H1 (cell line): ENCODE measurements at regions not wholly inside any gene's neighbourhood (a gene's known extent, or its start where the extent isn't known, plus 50 kb on each side); places are given as distances from the start of the nearest gene placed in this dataset.
A peak's percentile ranks its signal among the peaks of the same experiment; 100 is the strongest.

ENCODE experiments used
- CTCF ChIA-PET: fragments of 300-600 bp; sonication (Branson Sonifier 250); formaldehyde crosslinking; loops from one replicate; lab custom pipeline; 2021; ENCODE audit not compliant: partially characterized antibody; lab: Charles Lee
- POLR2A ChIA-PET: fragments of 300-600 bp; sonication (Branson Sonifier 250); formaldehyde crosslinking; loops from one replicate; lab custom pipeline; 2021; ENCODE audit warnings: inconsistent platforms; ENCODE audit not compliant: partially characterized antibody; lab: Charles Lee
- DNase-seq, 2 experiments: peaks; one replicate each; pipeline versions ENCODE4 v3.0.0 to v3.0.0-alpha.2; 2010 to 2022; ENCODE audit warnings: low spot score in 2 of 2, low read depth in 1 of 2, mixed read lengths in 1 of 2
- FAIRE-seq: peaks from 2 replicates; lab custom pipeline; 2011; peaks lifted over from hg19 to GRCh38; lab: Jason Lieb, UNC
- H2AFZ ChIP-seq: 2 replicates; pipeline ENCODE4 v1.8.1; 2012; ENCODE audit warnings: low read length, inconsistent platforms
- H2AK5ac ChIP-seq: 2 replicates; pipeline ENCODE4 v1.6.1; 2013; ENCODE audit warnings: low read depth, low read length
- H2BK120ac ChIP-seq: replicated peaks from 2 replicates; pipeline ENCODE3; 2013; ENCODE audit warnings: low read depth, low read length, inconsistent platforms
- H2BK12ac ChIP-seq: 2 replicates; pipeline ENCODE4 v1.6.1; 2013; ENCODE audit warnings: low read depth, low read length
- H2BK15ac ChIP-seq: 2 replicates; pipeline ENCODE4 v1.6.1; 2013; ENCODE audit warnings: low read length
- H2BK20ac ChIP-seq: 2 replicates; pipeline ENCODE4 v1.6.1; 2013; ENCODE audit warnings: low read length
- H2BK5ac ChIP-seq: 2 replicates; pipeline ENCODE4 v1.6.1; 2013; ENCODE audit warnings: low read depth, low read length
- H3K14ac ChIP-seq: 2 replicates; pipeline ENCODE4 v1.6.1; 2013; ENCODE audit warnings: inconsistent platforms; ENCODE audit not compliant: insufficient read length
- H3K18ac ChIP-seq: 2 replicates; pipeline ENCODE4 v1.6.1; 2013; ENCODE audit warnings: low read length; ENCODE audit errors: extremely low read depth
- H3K23ac ChIP-seq: 2 replicates; pipeline ENCODE4 v1.6.1; 2013; ENCODE audit warnings: inconsistent platforms; ENCODE audit not compliant: insufficient read length
- H3K23me2 ChIP-seq: 2 replicates; pipeline ENCODE4 v1.6.1; 2013; ENCODE audit warnings: low read depth, low read length
- H3K27ac ChIP-seq: 2 replicates; pipeline ENCODE4 v1.6.1; 2011; ENCODE audit warnings: low read depth, low read length, inconsistent platforms
- H3K27me3 ChIP-seq, 4 experiments: replicated peaks in 1 of 4; 1 replicate in 1 of 4; 2 replicates in 3 of 4; pipeline versions ENCODE4 v1.6.1 to v1.8.1; 2011 to 2013; ENCODE audit warnings: low read length in 3 of 4, mild to moderate bottlenecking in 3 of 4, inconsistent platforms in 2 of 4, mixed read lengths in 2 of 4, moderate library complexity in 1 of 4; ENCODE audit not compliant: control insufficient read depth in 3 of 4, insufficient read depth in 3 of 4; ENCODE audit errors: extremely low read depth in 1 of 4
- H3K36me3 ChIP-seq, 4 experiments: 2 replicates each; pipeline versions ENCODE4 v1.6.1 to v1.8.1; 2011 to 2013; ENCODE audit warnings: mild to moderate bottlenecking in 4 of 4, low read length in 3 of 4, moderate library complexity in 2 of 4, control low read depth in 1 of 4, inconsistent platforms in 1 of 4; ENCODE audit not compliant: insufficient read depth in 4 of 4, control insufficient read depth in 2 of 4
- H3K4ac ChIP-seq: replicated peaks from 2 replicates; pipeline ENCODE3; 2013; ENCODE audit warnings: low read length, low read depth, mixed read lengths, inconsistent platforms; ENCODE audit not compliant: insufficient read length
- H3K4me1 ChIP-seq, 4 experiments: replicated peaks in 1 of 4; 1 replicate in 1 of 4; 2 replicates in 3 of 4; pipeline versions ENCODE4 v1.6.1 to v1.8.1; 2011 to 2013; ENCODE audit warnings: low read length in 3 of 4, inconsistent platforms in 2 of 4, mixed read lengths in 1 of 4; ENCODE audit not compliant: insufficient read depth in 4 of 4, control insufficient read depth in 3 of 4
- H3K4me2 ChIP-seq, 2 experiments: 2 replicates each; pipeline versions ENCODE4 v1.6.1 to v1.8.1; 2011 to 2013; ENCODE audit warnings: low read depth in 2 of 2, low read length in 2 of 2, control low read depth in 1 of 2, inconsistent platforms in 1 of 2, mild to moderate bottlenecking in 1 of 2; ENCODE audit not compliant: insufficient read depth in 1 of 2
- H3K4me3 ChIP-seq, 4 experiments: fragments of 200-600, 300-600 bp in 1 of 4; sonication (generic), shearing (Covaris generic), sonication (Bioruptor Twin) in 1 of 4; 2 replicates each; pipeline versions ENCODE4 v1.5.1 to v1.8.1; 2011 to 2016; ENCODE audit warnings: low read length in 4 of 4, low read depth in 3 of 4, control low read depth in 2 of 4, inconsistent platforms in 2 of 4, mild to moderate bottlenecking in 2 of 4, mixed read lengths in 1 of 4, moderate library complexity in 1 of 4; ENCODE audit not compliant: insufficient read depth in 2 of 4; ENCODE audit errors: extremely low read depth in 1 of 4
- H3K56ac ChIP-seq: replicated peaks from 2 replicates; pipeline ENCODE3; 2013; ENCODE audit warnings: low read depth, mild to moderate bottlenecking, mixed read lengths, low read length, inconsistent platforms; ENCODE audit not compliant: insufficient read length
- H3K79me1 ChIP-seq: 2 replicates; pipeline ENCODE4 v1.6.1; 2013; ENCODE audit warnings: low read depth, low read length, control low read depth
- H3K79me2 ChIP-seq, 2 experiments: 2 replicates each; pipeline versions ENCODE4 v1.6.1 to v1.8.1; 2012 to 2013; ENCODE audit warnings: low read length in 2 of 2, mild to moderate bottlenecking in 2 of 2, inconsistent platforms in 1 of 2; ENCODE audit not compliant: insufficient read depth in 2 of 2, control insufficient read depth in 1 of 2
- H3K9ac ChIP-seq, 4 experiments: replicated peaks in 1 of 4; 1 replicate in 1 of 4; 2 replicates in 3 of 4; pipeline versions ENCODE4 v1.6.1 to v1.8.1; 2011 to 2013; ENCODE audit warnings: low read depth in 3 of 4, low read length in 3 of 4, control low read depth in 2 of 4, mild to moderate bottlenecking in 2 of 4, moderate library complexity in 2 of 4, inconsistent platforms in 1 of 4; ENCODE audit errors: extremely low read depth in 1 of 4
- H3K9me3 ChIP-seq, 2 experiments: 2 replicates each; pipeline versions ENCODE4 v1.6.1 to v1.8.1; 2012 to 2013; ENCODE audit warnings: mild to moderate bottlenecking in 2 of 2, moderate library complexity in 2 of 2, control low read depth in 1 of 2, inconsistent platforms in 1 of 2, low read depth in 1 of 2, low read length in 1 of 2, mixed read lengths in 1 of 2; ENCODE audit not compliant: insufficient read depth in 2 of 2
- H4K20me1 ChIP-seq, 2 experiments: replicated peaks in 1 of 2; 2 replicates each; pipeline versions ENCODE3 to v1.8.1; 2011 to 2013; ENCODE audit warnings: inconsistent platforms in 2 of 2, low read length in 2 of 2, mild to moderate bottlenecking in 1 of 2; ENCODE audit not compliant: insufficient read depth in 2 of 2, control insufficient read depth in 1 of 2
- H4K5ac ChIP-seq: 2 replicates; pipeline ENCODE4 v1.6.1; 2013; ENCODE audit warnings: low read length, low read depth, mixed read lengths, inconsistent platforms; ENCODE audit not compliant: insufficient read length
- H4K8ac ChIP-seq: 2 replicates; pipeline ENCODE4 v1.8.0; 2013; ENCODE audit warnings: mild to moderate bottlenecking, moderate library complexity, low read length, inconsistent platforms; ENCODE audit not compliant: insufficient read depth; ENCODE audit errors: extremely low read depth
- H4K91ac ChIP-seq: replicated peaks from 2 replicates; pipeline ENCODE3; 2013; ENCODE audit warnings: low read length, mixed read lengths, inconsistent platforms; ENCODE audit not compliant: insufficient read length
- CEBPB ChIP-seq: IDR thresholded peaks from 2 replicates; pipeline ENCODE4 v1.6.1; 2012; ENCODE audit warnings: low read depth, low read length
- CTCF ChIP-seq, 3 experiments: IDR thresholded peaks; 1 replicate in 2 of 3; 2 replicates in 1 of 3; pipeline versions ENCODE4 v1.5.1 to v1.6.1; 2011; ENCODE audit warnings: low read length in 3 of 3, mild to moderate bottlenecking in 3 of 3, inconsistent platforms in 2 of 3, low read depth in 1 of 3, moderate library complexity in 1 of 3; ENCODE audit not compliant: insufficient read depth in 1 of 3; ENCODE audit errors: control extremely low read depth in 1 of 3
- EZH2 ChIP-seq: fragments of 200-600 bp; sonication (generic); IDR thresholded peaks from 2 replicates; pipeline ENCODE4 v1.7.1; 2012; ENCODE audit warnings: low read depth, mild to moderate bottlenecking, moderate library complexity, low read length, inconsistent platforms; ENCODE audit not compliant: severe bottlenecking
- HDAC2 ChIP-seq, 2 experiments: fragments of 300-600 bp in 1 of 2; sonication (generic) in 1 of 2; IDR thresholded peaks; 2 replicates each; pipeline ENCODE4 v1.6.1; 2011 to 2012; ENCODE audit warnings: low read depth in 2 of 2, low read length in 2 of 2, mild to moderate bottlenecking in 2 of 2, moderate library complexity in 2 of 2, borderline replicate concordance in 1 of 2, inconsistent platforms in 1 of 2
- JUN ChIP-seq: IDR thresholded peaks from 2 replicates; pipeline ENCODE4 v1.6.1; 2011; ENCODE audit warnings: low read depth, mild to moderate bottlenecking, improper control_type of control experiment, low read length
- MAFK ChIP-seq: IDR thresholded peaks from 2 replicates; pipeline ENCODE4 v1.6.1; 2012; ENCODE audit warnings: low read depth, mild to moderate bottlenecking, improper control_type of control experiment, low read length
- NRF1 ChIP-seq: IDR thresholded peaks from 2 replicates; pipeline ENCODE4 v1.6.1; 2011; ENCODE audit warnings: mild to moderate bottlenecking, low read depth, low read length, improper control_type of control experiment
- PHF8 ChIP-seq: fragments of 200-600 bp; sonication (generic); conservative IDR thresholded peaks from 2 replicates; pipeline ENCODE4 v1.7.1; 2012; ENCODE audit warnings: low read depth, mild to moderate bottlenecking, inconsistent platforms, low read length, moderate library complexity
- RAD21 ChIP-seq, 2 experiments: IDR thresholded peaks in 1 of 2; conservative IDR thresholded peaks in 1 of 2; 2 replicates each; pipeline ENCODE4 v1.6.1; 2011; ENCODE audit warnings: low read depth in 2 of 2, low read length in 2 of 2, improper control_type of control experiment in 1 of 2, inconsistent platforms in 1 of 2, mild to moderate bottlenecking in 1 of 2, moderate library complexity in 1 of 2
- SAP30 ChIP-seq: fragments of 300-600 bp; sonication (generic); IDR thresholded peaks from 2 replicates; pipeline ENCODE4 v1.7.1; 2012; ENCODE audit warnings: low read length, moderate library complexity, mild to moderate bottlenecking, inconsistent platforms; ENCODE audit not compliant: insufficient read depth, insufficient replicate concordance
- SRF ChIP-seq: IDR thresholded peaks from 2 replicates; pipeline ENCODE4 v1.6.1; 2011; ENCODE audit warnings: mild to moderate bottlenecking, low read depth, low read length, moderate library complexity
- WGBS, 2 experiments: shearing (Covaris generic) in 1 of 2; methylation state at CpG; one replicate each; pipeline versions ENCODE4 v1.1.6 to v1.1.7; 2013 to 2015; ENCODE audit warnings: low lambda C conversion rate in 2 of 2, mixed read lengths in 2 of 2, inconsistent platforms in 1 of 2, low coverage in 1 of 2, missing lambda C conversion rate in 1 of 2; ENCODE audit not compliant: insufficient replicate concordance in 2 of 2, insufficient coverage in 1 of 2, insufficient read length in 1 of 2; ENCODE audit errors: extremely low coverage in 1 of 2, missing lambda C conversion rate in 1 of 2; 5-methylcytosine and 5-hydroxymethylcytosine counted together

- H2BK20ac ChIP-seq = no peak overlapping the region
- H3K23ac ChIP-seq = no peak overlapping the region
- WGBS, 2 experiments = 92% methylated on average over 1 of the region's 1 CpG; no CpG with 5 or more reads in 1 of the 2 experiments
- H3K79me2 ChIP-seq = no peaks in the 10 kb centered on the region
- H3K18ac ChIP-seq = no peak overlapping the region
- FAIRE-seq (no peak), DNase-seq (no peak)
- H2BK15ac ChIP-seq = no peak overlapping the region
- H2BK5ac ChIP-seq = no peak overlapping the region
- no peak overlapping the region for H3K27ac ChIP-seq
- H3K4me2 ChIP-seq = peak overlapping the region; percentile 29 to 30; a peak in 3 of 4 replicates
- H3K4ac ChIP-seq = no peak overlapping the region
- ChIA-PET POLR2A (no interaction called here), CTCF (interaction anchor here (1.2 kb wide), 1 partner anchor 11 kb away, joined by 5 read pairs; no protein-coding TSS in a partner anchor)
- H3K23me2 ChIP-seq = no peaks in the 10 kb centered on the region
- H2BK120ac ChIP-seq = no peak overlapping the region
- H3K79me1 ChIP-seq = no peaks in the 10 kb centered on the region
- no peak overlapping the region for H4K91ac ChIP-seq
- H2AFZ ChIP-seq = no peak overlapping the region
- no peaks in the 10 kb centered on the region for H4K20me1 ChIP-seq
- no peaks in the 10 kb centered on the region for H3K27me3 ChIP-seq
- no peaks in the 10 kb centered on the region for H3K36me3 ChIP-seq
- no peak overlapping the region for H2BK12ac ChIP-seq
- H2AK5ac ChIP-seq = no peak overlapping the region
- H4K5ac ChIP-seq = no peak overlapping the region
- H3K9ac ChIP-seq = no peak overlapping the region
- H3K9me3 ChIP-seq = no peaks in the 10 kb centered on the region
- H3K14ac ChIP-seq = no peak overlapping the region
- no peak overlapping the region for H3K56ac ChIP-seq
- no peak overlapping the region for H4K8ac ChIP-seq
- H3K4me1 ChIP-seq = peaks cover 0 to 17% (median 0%) of the 10 kb centered on the region in 4 experiments; a peak in 3 of 7 replicates
- no peak overlapping the region for H3K4me3 ChIP-seq
- TF ChIP-seq RAD21 (IDR thresholded peaks at IDR 0.05 in 1 of 2, conservative IDR thresholded peaks at IDR 0.05 in 1 of 2; ENCODE audit: low read depth in 2 of 2, low read length in 2 of 2) (no peak), HDAC2 (IDR thresholded peaks at IDR 0.05; ENCODE audit: borderline replicate concordance in 1 of 2, low read depth in 2 of 2, low read length in 2 of 2) (no peak), SAP30 (no peak), CTCF (IDR thresholded peaks at IDR 0.05; ENCODE audit: control extremely low read depth in 1 of 3, insufficient read depth in 1 of 3, low read depth in 1 of 3, low read length in 3 of 3) (no peak), EZH2 (no peak), PHF8 (no peak), NRF1 (no peak), JUN (no peak), MAFK (no peak), SRF (no peak), CEBPB (no peak)
Observed at GRCh38 chr16:60214311-60214710, 1480.2 kb upstream of the GOT2 start.
